IMR-90 (cell line): ENCODE measurements at regions not wholly inside any gene's neighbourhood (a gene's known extent, or its start where the extent isn't known, plus 50 kb on each side); places are given as distances from the start of the nearest gene placed in this dataset.

ENCODE experiments used
- ATAC-seq: fragments of 200-7000 bp; cut with Tn5 transposase; 2 replicates; pipeline ENCODE4 v1.9.1; 2020; ENCODE audit warnings: low read depth, mild to moderate bottlenecking, moderate library complexity
- BruUV-seq: library from RNA; stranded (reverse); fragments of 400-500 nt; replicated peaks from 2 replicates; lab custom pipeline; 2021; lab: Mats Ljungman, UMichigan
- CTCF ChIA-PET: fragments of 300-600 bp; formaldehyde crosslinking; extraction: SDS; loops from one replicate; lab custom pipeline; 2021; ENCODE audit warnings: antibody characterized with exemption; lab: Yijun Ruan, JAX
- POLR2A ChIA-PET: fragments of 300-600 bp; sonication (Branson Sonifier 250); formaldehyde crosslinking; loops from one replicate; lab custom pipeline; 2022; ENCODE audit warnings: antibody characterized with exemption; ENCODE audit not compliant: unreplicated experiment; lab: Charles Lee
- DNase-seq: peaks from one replicate; pipeline ENCODE4 v3.0.0; 2013
- H2AFZ ChIP-seq: replicated peaks from 2 replicates; pipeline ENCODE3; 2013; ENCODE audit warnings: low read length, mild to moderate bottlenecking; ENCODE audit not compliant: poor library complexity
- H2AK5ac ChIP-seq: 2 replicates; pipeline ENCODE4 v1.6.1; 2013; ENCODE audit warnings: low read depth, low read length, inconsistent platforms
- H2AK9ac ChIP-seq: replicated peaks from 2 replicates; pipeline ENCODE3; 2013; ENCODE audit warnings: mild to moderate bottlenecking, low read depth, low read length, moderate library complexity; ENCODE audit not compliant: poor library complexity
- H2BK120ac ChIP-seq: 2 replicates; pipeline ENCODE4 v1.6.1; 2013; ENCODE audit warnings: low read depth, low read length, inconsistent platforms
- H2BK15ac ChIP-seq: 3 replicates; pipeline ENCODE4 v1.6.1; 2013; ENCODE audit warnings: low read depth, low read length, inconsistent platforms
- H2BK20ac ChIP-seq: 2 replicates; pipeline ENCODE4 v1.6.1; 2013; ENCODE audit warnings: low read depth, mild to moderate bottlenecking, inconsistent platforms, low read length, moderate library complexity
- H2BK5ac ChIP-seq: 2 replicates; pipeline ENCODE4 v1.6.1; 2013; ENCODE audit warnings: mild to moderate bottlenecking, low read depth, low read length, inconsistent platforms; ENCODE audit not compliant: poor library complexity, severe bottlenecking
- H3K14ac ChIP-seq: replicated peaks from 2 replicates; pipeline ENCODE4 v1.6.1; 2013; ENCODE audit warnings: low read depth, low read length, inconsistent platforms
- H3K18ac ChIP-seq: 2 replicates; pipeline ENCODE4 v1.6.1; 2013; ENCODE audit warnings: low read depth, low read length, control low read depth
- H3K23ac ChIP-seq: 2 replicates; pipeline ENCODE4 v1.6.1; 2013; ENCODE audit warnings: low read depth, low read length, inconsistent platforms
- H3K27ac ChIP-seq: 2 replicates; pipeline ENCODE4 v1.5.1; 2013; ENCODE audit warnings: mild to moderate bottlenecking, control low read depth, low read length; ENCODE audit not compliant: insufficient read depth
- H3K27me3 ChIP-seq: 2 replicates; pipeline ENCODE4 v1.6.1; 2013; ENCODE audit warnings: low read length; ENCODE audit not compliant: control insufficient read depth, insufficient read depth
- H3K36me3 ChIP-seq: 2 replicates; pipeline ENCODE4 v1.6.1; 2013; ENCODE audit warnings: low read length, mixed read lengths; ENCODE audit not compliant: control insufficient read depth, insufficient read depth
- H3K4ac ChIP-seq: 2 replicates; pipeline ENCODE4 v1.6.1; 2013; ENCODE audit warnings: low read depth, low read length, inconsistent platforms
- H3K4me1 ChIP-seq: 2 replicates; pipeline ENCODE4 v1.6.1; 2013; ENCODE audit warnings: low read length, mixed read lengths; ENCODE audit not compliant: control insufficient read depth, insufficient read depth
- H3K4me2 ChIP-seq: 2 replicates; pipeline ENCODE4 v1.6.1; 2013; ENCODE audit warnings: low read depth, mild to moderate bottlenecking, control low read depth, low read length, moderate library complexity
- H3K4me3 ChIP-seq: 2 replicates; pipeline ENCODE4 v1.5.1; 2013; ENCODE audit warnings: low read depth, mild to moderate bottlenecking, control low read depth, low read length, moderate library complexity; ENCODE audit not compliant: insufficient read depth
- H3K56ac ChIP-seq: 2 replicates; pipeline ENCODE4 v1.6.1; 2013; ENCODE audit warnings: low read length, inconsistent platforms; ENCODE audit not compliant: insufficient read depth; ENCODE audit errors: extremely low read depth
- H3K79me1 ChIP-seq, 2 experiments: 2 replicates each; pipeline ENCODE4 v1.6.1; 2013; ENCODE audit warnings: low read length in 2 of 2, inconsistent platforms in 1 of 2, low read depth in 1 of 2
- H3K9ac ChIP-seq: 2 replicates; pipeline ENCODE4 v1.6.1; 2013; ENCODE audit warnings: low read depth, low read length, control low read depth
- H3K9me1 ChIP-seq: 2 replicates; pipeline ENCODE4 v1.6.1; 2013; ENCODE audit warnings: low read length, inconsistent platforms; ENCODE audit not compliant: insufficient read depth
- H3K9me3 ChIP-seq: 2 replicates; pipeline ENCODE4 v1.6.1; 2013; ENCODE audit warnings: low read length; ENCODE audit not compliant: control insufficient read depth, insufficient read depth
- H4K20me1 ChIP-seq: 2 replicates; pipeline ENCODE4 v1.6.1; 2013; ENCODE audit warnings: low read length, inconsistent platforms; ENCODE audit not compliant: insufficient read depth
- H4K5ac ChIP-seq: 2 replicates; pipeline ENCODE4 v1.6.1; 2013; ENCODE audit warnings: mild to moderate bottlenecking, low read depth, low read length, control low read depth
- H4K8ac ChIP-seq, 2 experiments: 2 replicates each; pipeline ENCODE4 v1.6.1; 2013; ENCODE audit warnings: low read depth in 2 of 2, low read length in 2 of 2, control low read depth in 1 of 2, inconsistent platforms in 1 of 2
- H4K91ac ChIP-seq: 2 replicates; pipeline ENCODE4 v1.6.1; 2013; ENCODE audit warnings: low read depth, low read length, inconsistent platforms; ENCODE audit not compliant: insufficient read depth
- BHLHE40 ChIP-seq: fragments of 150-350 bp; IDR thresholded peaks from 2 replicates; pipeline ENCODE4 v1.6.1; 2016; ENCODE audit warnings: mild to moderate bottlenecking, low read depth, low read length
- CEBPB ChIP-seq: IDR thresholded peaks from 2 replicates; pipeline ENCODE4 v1.6.1; 2012; ENCODE audit warnings: low read depth, low read length, improper control_type of control experiment
- CHD1 ChIP-seq: IDR thresholded peaks from 2 replicates; pipeline ENCODE4 v1.6.1; 2012; ENCODE audit warnings: low read depth, low read length, improper control_type of control experiment
- ELK1 ChIP-seq: fragments of 150-350 bp; IDR thresholded peaks from 2 replicates; pipeline ENCODE4 v1.6.1; 2016; ENCODE audit warnings: low read depth, mild to moderate bottlenecking, low read length, moderate library complexity, borderline replicate concordance
- MXI1 ChIP-seq: IDR thresholded peaks from 2 replicates; pipeline ENCODE4 v1.6.1; 2012; ENCODE audit warnings: low read depth, mild to moderate bottlenecking, low read length, moderate library complexity, borderline replicate concordance
- NFE2L2 ChIP-seq: fragments of 150-350 bp; IDR thresholded peaks from 2 replicates; pipeline ENCODE4 v1.6.1; 2016; ENCODE audit warnings: low read depth, mild to moderate bottlenecking, low read length
- POLR2A ChIP-seq: IDR thresholded peaks from 2 replicates; pipeline ENCODE4 v1.6.1; 2012; ENCODE audit warnings: mild to moderate bottlenecking, low read depth, low read length
- RAD21 ChIP-seq: IDR thresholded peaks from 2 replicates; pipeline ENCODE4 v1.6.1; 2012; ENCODE audit warnings: low read length, improper control_type of control experiment
- RCOR1 ChIP-seq: IDR thresholded peaks from 2 replicates; pipeline ENCODE4 v1.6.1; 2012; ENCODE audit warnings: mild to moderate bottlenecking, low read length, improper control_type of control experiment; ENCODE audit not compliant: insufficient replicate concordance
- RFX5 ChIP-seq: IDR thresholded peaks from 2 replicates; pipeline ENCODE4 v1.8.0; 2012; ENCODE audit warnings: low read depth, mild to moderate bottlenecking, low read length, moderate library complexity
- USF2 ChIP-seq: fragments of 150-350 bp; IDR thresholded peaks from 2 replicates; pipeline ENCODE4 v1.6.1; 2017; ENCODE audit warnings: mild to moderate bottlenecking, antibody characterized with exemption, low read length, low read depth
- WGBS, 2 experiments: methylation state at CpG; one replicate each; pipeline versions ENCODE4 v1.1.5 to v1.1.7; 2013; ENCODE audit warnings: missing lambda C conversion rate in 2 of 2; ENCODE audit not compliant: insufficient read length in 1 of 2; ENCODE audit errors: extremely low coverage in 2 of 2; 5-methylcytosine and 5-hydroxymethylcytosine counted together
- dilution Hi-C: fragments of 300-500 bp; cut with HindIII; formaldehyde crosslinking; loops from one replicate; pipeline ENCODE4 v1.14.3; 2018; ENCODE audit warnings: low sequenced_read_pairs; ENCODE audit not compliant: unreplicated experiment
- in situ Hi-C: fragments of 300-500 bp; cut with MboI; formaldehyde crosslinking; loops from 3 replicates; pipeline ENCODE4 v1.14.3; 2019; ENCODE audit warnings: low sequenced_read_pairs, inconsistent platforms, mixed read lengths
- intact Hi-C: fragments of 100-400 bp; cut with micrococcal nuclease; formaldehyde crosslinking; loops from 2 replicates; pipeline ENCODE4 v1.10.0; 2022

- BruUV-seq = no TSS peak
- POLR2A ChIA-PET = no interaction called here
- Histone ChIP-seq H2AK9ac (no peak overlapping the region), H4K5ac (no peak overlapping the region), H3K4me1 (no peaks in the 10 kb centered on the region), H3K4me2 (no peak overlapping the region), H4K91ac (no peak overlapping the region), H3K36me3 (no peaks in the 10 kb centered on the region), H3K14ac (no peak overlapping the region), H2AFZ (no peak overlapping the region), H3K4ac (no peak overlapping the region), H3K23ac (no peak overlapping the region), H2BK20ac (no peak overlapping the region), H4K20me1 (no peaks in the 10 kb centered on the region), H3K27me3 (no peaks in the 10 kb centered on the region), H3K27ac (no peak overlapping the region), H3K9me1 (no peaks in the 10 kb centered on the region), H3K79me1 (no peaks in the 10 kb centered on the region), H3K9ac (no peak overlapping the region), H3K9me3 (peaks cover 36% of the 10 kb centered on the region), H4K8ac (no peak overlapping the region), H2BK5ac (no peak overlapping the region), H2BK120ac (no peak overlapping the region), H3K18ac (no peak overlapping the region), H3K56ac (no peak overlapping the region), H2AK5ac (no peak overlapping the region), H2BK15ac (no peak overlapping the region), H3K4me3 (no peak overlapping the region)
- ATAC-seq (no peak), DNase-seq (no peak)
- CTCF ChIA-PET = no interaction called here
- in situ Hi-C loops (no loop called here), intact Hi-C loops (no loop called here), dilution Hi-C loops (no loop called here)
- TF ChIP-seq RAD21 (no peak), MXI1 (no peak), CEBPB (no peak), ELK1 (no peak), CHD1 (no peak), RFX5 (no peak), RCOR1 (no peak), POLR2A (no peak), BHLHE40 (no peak), NFE2L2 (no peak), USF2 (no peak)
- WGBS, 2 experiments = no CpG with 5 or more reads among the region's 3 CpGs
These were observed 275.8 kb upstream of the MAF start for GRCh38 chr16:79876332-79876730.
